ENCODE measurements at regions not wholly inside any gene's neighbourhood (a gene's known extent, or its start where the extent isn't known, plus 50 kb on each side); places are given as distances from the start of the nearest gene placed in this dataset.

DNA sequence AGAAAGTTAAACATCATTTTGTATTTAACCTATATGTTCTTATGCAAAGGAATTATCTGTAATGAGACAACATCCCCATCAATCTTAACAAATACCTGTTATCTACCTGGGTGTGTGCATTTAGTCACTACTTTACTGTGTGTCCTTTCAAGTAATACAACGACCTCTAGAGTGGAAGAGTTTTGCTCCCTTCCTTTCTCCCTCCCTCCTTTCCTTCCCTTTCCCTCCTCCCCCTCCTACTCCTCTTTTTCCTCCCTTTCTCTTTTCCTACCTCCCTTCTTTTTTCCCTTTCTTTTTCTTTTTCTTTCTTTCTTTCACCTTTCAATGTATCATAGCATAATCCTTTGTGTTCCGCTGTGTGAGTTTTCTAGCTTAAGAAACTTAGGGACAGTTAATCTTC lies 532.3 kb downstream of the SLC4A3 start:
- DNase-seq (no peak), ATAC-seq (no peak)
- no peak overlapping the region for H3K4me3 ChIP-seq
- H3K27ac ChIP-seq = no peak overlapping the region
- TF ChIP-seq POLR2A (IDR thresholded peaks at IDR 0.05) = no peak
- TF ChIP-seq, protein P1, sequence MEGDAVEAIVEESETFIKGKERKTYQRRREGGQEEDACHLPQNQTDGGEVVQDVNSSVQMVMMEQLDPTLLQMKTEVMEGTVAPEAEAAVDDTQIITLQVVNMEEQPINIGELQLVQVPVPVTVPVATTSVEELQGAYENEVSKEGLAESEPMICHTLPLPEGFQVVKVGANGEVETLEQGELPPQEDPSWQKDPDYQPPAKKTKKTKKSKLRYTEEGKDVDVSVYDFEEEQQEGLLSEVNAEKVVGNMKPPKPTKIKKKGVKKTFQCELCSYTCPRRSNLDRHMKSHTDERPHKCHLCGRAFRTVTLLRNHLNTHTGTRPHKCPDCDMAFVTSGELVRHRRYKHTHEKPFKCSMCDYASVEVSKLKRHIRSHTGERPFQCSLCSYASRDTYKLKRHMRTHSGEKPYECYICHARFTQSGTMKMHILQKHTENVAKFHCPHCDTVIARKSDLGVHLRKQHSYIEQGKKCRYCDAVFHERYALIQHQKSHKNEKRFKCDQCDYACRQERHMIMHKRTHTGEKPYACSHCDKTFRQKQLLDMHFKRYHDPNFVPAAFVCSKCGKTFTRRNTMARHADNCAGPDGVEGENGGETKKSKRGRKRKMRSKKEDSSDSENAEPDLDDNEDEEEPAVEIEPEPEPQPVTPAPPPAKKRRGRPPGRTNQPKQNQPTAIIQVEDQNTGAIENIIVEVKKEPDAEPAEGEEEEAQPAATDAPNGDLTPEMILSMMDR (IDR thresholded peaks at IDR 0.05) = no peak
- no peaks in the 10 kb centered on the region for H3K4me1 ChIP-seq
- H3K27me3 ChIP-seq = no peaks in the 10 kb centered on the region
- H3K9me3 ChIP-seq = no peaks in the 10 kb centered on the region
- no peaks in the 10 kb centered on the region for H3K36me3 ChIP-seq (replicated peaks in 1 of 2; ENCODE audit: insufficient read depth in 1 of 2, low read depth in 2 of 2)
- intact Hi-C loops (cut with DNase I) = no loop called here
- WGBS, 2 donors = 75 to 79% methylated on average over 2 of the region's 2 CpGs

DNA sequence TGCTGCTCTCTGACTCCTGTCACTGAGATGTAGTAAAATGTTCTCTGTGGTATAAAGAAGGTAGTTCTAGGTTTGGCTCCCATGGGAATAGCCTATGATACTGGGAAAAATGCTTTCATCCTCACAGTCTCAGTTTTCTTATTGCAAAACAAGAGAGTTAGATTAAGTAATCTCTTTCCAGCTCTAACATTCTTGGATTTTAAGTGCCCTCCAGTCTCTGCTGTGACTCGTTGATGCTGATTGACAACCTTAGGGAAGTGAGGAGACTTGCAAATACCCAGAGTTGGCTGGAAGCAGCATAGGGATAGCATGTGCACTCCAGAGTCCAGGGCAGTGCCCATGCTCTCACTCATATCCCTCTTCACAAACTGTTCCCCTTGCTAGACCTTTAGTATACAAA lies 534.9 kb downstream of the SLC4A3 start:
- Histone ChIP-seq H3K4me1 (no peaks in the 10 kb centered on the region), H3K36me3 (replicated peaks in 1 of 2; ENCODE audit: insufficient read depth in 1 of 2, low read depth in 2 of 2) (no peaks in the 10 kb centered on the region), H3K9me3 (no peaks in the 10 kb centered on the region), H3K4me3 (no peak overlapping the region), H3K27me3 (no peaks in the 10 kb centered on the region), H3K27ac (no peak overlapping the region)
- intact Hi-C loops (cut with DNase I) = no loop called here
- TF ChIP-seq, protein P1 (IDR thresholded peaks at IDR 0.05) = no peak
- no peak for TF ChIP-seq POLR2A (IDR thresholded peaks at IDR 0.05)
- ATAC-seq = no peak
- WGBS, 2 donors = 38% methylated on average over 1 of the region's 1 CpG
- no peak for DNase-seq

DNA sequence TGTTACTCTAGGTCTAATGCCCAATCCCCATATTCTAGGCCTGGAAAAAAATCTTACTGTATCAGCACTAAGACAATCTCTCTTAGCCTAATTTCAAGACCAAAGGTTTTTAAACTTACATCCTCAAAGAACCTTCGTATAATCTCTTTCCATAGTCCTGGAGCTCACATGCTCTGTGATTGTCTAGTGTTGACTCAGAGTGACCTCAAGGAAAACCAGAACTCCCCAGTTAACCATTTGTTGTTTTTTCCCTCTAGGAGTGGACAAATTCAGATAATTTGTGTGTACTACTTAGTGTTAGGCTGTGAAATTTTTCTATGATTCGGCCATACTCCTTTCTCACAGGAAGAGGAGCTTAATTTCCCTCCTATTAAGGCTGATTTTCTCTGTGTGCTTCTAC lies 536.1 kb downstream of the SLC4A3 start:
- DNase-seq = no peak
- Histone ChIP-seq H3K4me3 (no peak overlapping the region), H3K27ac (no peak overlapping the region), H3K4me1 (no peaks in the 10 kb centered on the region), H3K9me3 (no peaks in the 10 kb centered on the region), H3K27me3 (no peaks in the 10 kb centered on the region), H3K36me3 (replicated peaks in 1 of 2; ENCODE audit: insufficient read depth in 1 of 2, low read depth in 2 of 2) (no peaks in the 10 kb centered on the region)
- intact Hi-C loops (cut with DNase I) = no loop called here
- no peak for ATAC-seq
- WGBS, 2 donors = 48 to 61% methylated on average over 2 of the region's 2 CpGs
- TF ChIP-seq POLR2A (IDR thresholded peaks at IDR 0.05) = no peak
- TF ChIP-seq, protein P1 (IDR thresholded peaks at IDR 0.05) = no peak

DNA sequence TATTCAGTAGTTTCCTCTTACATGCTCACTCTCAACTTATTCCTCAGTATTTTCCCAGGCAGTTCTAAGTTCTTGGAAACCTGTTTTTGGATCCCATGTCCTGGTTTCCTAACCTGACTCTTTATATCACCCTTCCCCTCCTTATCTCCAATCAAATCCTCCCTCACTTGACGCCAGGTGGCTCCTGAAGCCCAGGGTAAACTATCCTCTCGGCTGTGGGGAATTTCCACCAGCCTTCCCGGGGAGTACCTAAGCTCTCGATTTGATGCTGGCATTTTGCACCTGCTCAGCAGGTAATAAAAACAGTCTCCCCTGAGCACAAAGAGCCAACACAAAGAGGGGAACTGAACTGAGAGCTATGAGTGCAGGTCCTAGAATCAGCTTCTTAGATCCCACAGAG lies 538.0 kb downstream of the SLC4A3 start:
- Histone ChIP-seq H3K9me3 (no peaks in the 10 kb centered on the region), H3K4me1 (no peaks in the 10 kb centered on the region), H3K27me3 (no peaks in the 10 kb centered on the region), H3K36me3 (replicated peaks in 1 of 2; ENCODE audit: insufficient read depth in 1 of 2, low read depth in 2 of 2) (no peaks in the 10 kb centered on the region), H3K27ac (no peak overlapping the region), H3K4me3 (no peak overlapping the region)
- no peak for TF ChIP-seq POLR2A (IDR thresholded peaks at IDR 0.05)
- TF ChIP-seq, protein P1 (IDR thresholded peaks at IDR 0.05) = peak; percentile 7 to 71 (median 60)
- DNase-seq = peak; percentile 41 to 66 (median 62)
- peak; percentile 38 for ATAC-seq
- intact Hi-C loops (cut with DNase I) = no loop called here
- WGBS, 2 donors = 18 to 25% methylated on average over 4 of the region's 4 CpGs

DNA sequence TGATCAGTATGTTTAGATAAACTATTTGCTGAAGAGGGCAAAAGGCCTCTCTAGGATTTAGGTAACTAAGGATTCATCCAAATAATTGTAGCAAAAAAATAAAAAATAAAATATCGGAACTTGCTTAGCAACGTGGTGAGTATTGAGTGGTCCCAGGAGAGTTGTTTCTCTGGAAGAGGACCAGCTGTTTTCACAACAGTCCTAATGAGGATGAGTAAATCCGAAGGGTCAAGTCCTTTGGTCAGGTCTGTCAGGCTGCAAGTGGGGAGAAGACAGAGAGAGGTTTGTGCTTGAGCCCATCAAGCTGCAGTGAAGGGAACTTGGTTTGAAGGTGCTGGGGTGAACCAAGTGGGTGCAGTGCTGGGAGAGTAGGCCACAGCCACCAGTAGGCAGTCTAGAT lies 539.2 kb downstream of the SLC4A3 start:
- no peak for ATAC-seq
- Histone ChIP-seq H3K4me1 (no peaks in the 10 kb centered on the region), H3K27ac (no peak overlapping the region), H3K9me3 (no peaks in the 10 kb centered on the region), H3K4me3 (no peak overlapping the region), H3K27me3 (no peaks in the 10 kb centered on the region), H3K36me3 (replicated peaks in 1 of 2; ENCODE audit: insufficient read depth in 1 of 2, low read depth in 2 of 2) (no peaks in the 10 kb centered on the region)
- intact Hi-C loops (cut with DNase I) = no loop called here
- TF ChIP-seq, protein P1 (IDR thresholded peaks at IDR 0.05) = no peak
- no peak for TF ChIP-seq POLR2A (IDR thresholded peaks at IDR 0.05)
- 73 to 85% methylated on average over 3 of the region's 3 CpGs for WGBS, 2 donors
- no peak for DNase-seq

Measured in body of pancreas (tissue), 4 donors.